ENCODE measurements at regions not wholly inside any gene's neighbourhood (a gene's known extent, or its start where the extent isn't known, plus 50 kb on each side); places are given as distances from the start of the nearest gene placed in this dataset.
"Not testable (repeated sequence)": the region's sequence is repeated elsewhere in the genome, so short reads cannot be mapped to it uniquely, and the experiment has no call there.

DNA sequence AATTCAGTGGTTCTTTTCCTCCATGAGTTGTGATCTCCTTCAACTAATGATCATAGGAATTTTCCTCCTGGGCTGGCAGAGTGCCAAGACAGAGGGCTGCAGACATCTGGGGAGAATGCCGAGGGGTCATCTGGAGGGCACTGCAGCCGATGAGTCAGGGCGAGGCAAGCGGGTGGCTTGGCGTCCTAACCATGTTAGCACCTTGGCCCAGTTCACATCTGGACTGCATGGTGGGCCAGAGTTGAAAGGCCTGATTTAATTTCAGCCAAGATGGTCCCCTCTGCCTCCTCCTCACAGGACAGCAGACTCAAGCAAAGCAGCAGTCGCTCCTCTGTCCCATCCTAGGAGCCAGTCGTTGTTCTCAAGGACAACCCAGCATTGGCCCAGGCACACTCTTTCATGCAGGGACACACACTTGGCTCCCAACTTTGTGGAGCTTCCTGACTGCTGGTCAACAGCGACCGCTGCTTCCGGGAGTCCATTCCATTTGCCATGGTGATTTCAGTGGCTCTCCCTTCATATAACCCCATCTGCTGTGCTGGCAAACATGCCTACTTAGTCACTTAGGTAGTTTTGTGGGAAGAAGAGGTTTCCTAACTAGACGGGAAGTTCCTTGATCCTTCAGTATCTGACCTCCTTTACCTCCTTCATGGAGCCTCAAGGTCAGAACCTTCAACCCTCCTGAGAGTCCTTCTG is 161.8 kb downstream of the TTC8 start:
- no peak for DNase-seq

DNA sequence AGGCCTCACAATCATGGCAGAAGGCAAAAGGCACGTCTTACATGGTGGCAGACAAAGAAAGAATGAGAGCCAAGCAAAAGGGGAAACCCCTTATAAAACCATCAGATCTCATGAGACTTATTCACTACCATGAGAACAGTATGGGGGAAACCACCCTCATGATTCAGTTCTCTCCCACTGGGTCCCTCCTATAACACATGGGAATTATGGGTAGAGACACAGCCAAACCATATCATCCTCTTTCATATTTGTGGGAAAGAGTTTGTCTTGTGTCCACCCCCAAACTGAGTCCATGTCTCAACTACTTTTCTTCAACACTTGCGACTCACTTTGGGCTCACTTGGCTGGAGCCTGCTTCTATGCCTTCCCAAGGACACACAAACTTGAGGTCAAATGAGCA is 162.5 kb downstream of the TTC8 start:
- DNase-seq: not testable (repeated sequence)

DNA sequence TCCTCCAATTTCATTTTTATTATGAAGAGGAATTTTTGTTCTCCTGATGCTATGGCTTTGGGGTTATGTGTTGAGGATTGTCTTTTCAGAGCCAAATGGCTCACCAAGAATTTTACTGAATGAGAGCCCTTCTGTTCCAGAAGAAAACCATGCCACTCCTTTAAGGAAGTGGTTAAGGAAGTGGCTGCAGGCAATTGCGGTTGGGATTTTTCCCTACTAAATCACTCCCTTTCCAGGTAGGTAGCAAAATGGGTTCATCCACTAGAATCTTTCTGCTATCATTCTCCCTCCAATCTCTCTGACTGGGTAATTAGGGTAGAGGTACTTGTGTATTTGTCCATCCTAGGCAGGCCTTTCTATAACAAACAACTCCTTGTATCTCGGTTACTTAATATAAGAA is 163.1 kb downstream of the TTC8 start:
- DNase-seq: no peak

DNA sequence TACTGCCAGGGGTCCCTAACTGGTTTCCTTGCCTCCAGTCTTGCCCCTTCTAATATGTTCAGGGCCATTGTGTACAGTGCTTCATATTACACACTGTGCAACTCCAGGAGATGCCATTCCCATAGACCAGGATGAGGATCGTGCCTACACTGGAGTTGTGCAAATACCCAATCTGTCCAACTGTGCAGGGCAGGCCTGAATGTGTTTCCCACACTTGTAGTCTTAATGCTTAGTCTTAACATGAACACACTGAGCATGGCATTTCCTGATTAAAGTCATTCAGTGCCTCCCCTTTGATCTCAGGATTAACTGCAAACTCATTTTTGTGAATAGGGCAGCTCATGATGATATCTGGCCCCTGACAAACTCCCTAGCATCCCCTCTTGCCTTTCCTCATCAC is 165.5 kb downstream of the TTC8 start:
- DNase-seq: no peak

DNA sequence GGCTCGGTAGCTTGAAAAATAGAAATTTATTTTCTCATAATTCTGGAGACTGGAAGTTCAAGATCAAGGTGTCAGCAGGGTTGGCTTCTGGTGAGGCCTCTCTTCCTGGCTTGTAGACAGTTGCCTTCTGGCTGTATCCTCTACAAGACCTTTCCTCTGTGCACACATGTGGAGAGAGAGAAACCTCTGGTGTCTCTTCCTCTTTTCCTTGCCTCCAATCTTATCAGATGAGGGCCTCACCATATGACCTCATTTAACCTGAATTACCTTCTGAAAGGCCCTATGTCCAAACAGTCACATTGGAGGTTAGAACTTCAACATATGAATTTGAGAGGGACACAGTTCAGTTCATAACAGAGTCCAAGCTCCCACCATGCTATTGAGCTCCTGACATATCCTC is 166.4 kb downstream of the TTC8 start:
- no peak for DNase-seq

DNA sequence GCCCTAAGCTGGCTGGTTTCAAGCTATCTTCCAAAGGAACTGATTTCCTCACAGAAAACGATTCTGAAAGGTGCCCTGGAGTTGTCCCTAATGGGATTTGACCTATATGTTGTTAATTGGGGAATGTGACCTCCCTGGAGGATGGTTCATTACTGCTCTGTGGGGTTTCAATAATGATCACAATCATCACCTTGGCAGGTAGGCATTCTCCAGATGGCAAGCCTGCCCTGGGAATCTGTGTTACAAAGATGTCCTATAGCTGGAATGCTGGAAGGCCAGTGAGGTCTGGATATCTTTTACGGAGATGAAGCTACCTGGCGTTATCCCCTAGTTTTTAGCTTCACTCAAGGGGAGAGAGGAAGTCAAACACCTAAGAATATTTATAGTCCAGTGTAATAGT is 167.6 kb downstream of the TTC8 start:
- DNase-seq: no peak

DNA sequence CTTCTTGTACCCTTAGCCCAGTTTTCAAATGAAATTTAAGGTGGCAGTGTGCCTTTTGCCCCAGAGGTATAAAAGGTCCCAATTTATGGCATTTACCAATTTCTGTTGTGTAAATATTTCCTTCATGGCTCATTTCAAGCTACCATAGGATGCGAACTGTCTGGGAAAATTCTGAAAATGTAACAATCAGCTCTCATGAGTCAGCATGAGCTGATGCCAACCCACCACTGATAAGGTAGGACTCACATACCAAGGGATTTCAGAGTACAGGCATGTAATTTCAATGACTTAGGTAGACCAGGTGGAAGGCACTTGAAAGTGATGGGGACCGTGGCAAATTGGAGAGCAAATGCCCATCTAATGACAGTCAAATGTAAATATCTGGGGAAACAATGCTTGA is 169.5 kb downstream of the TTC8 start:
- DNase-seq: no peak

DNA sequence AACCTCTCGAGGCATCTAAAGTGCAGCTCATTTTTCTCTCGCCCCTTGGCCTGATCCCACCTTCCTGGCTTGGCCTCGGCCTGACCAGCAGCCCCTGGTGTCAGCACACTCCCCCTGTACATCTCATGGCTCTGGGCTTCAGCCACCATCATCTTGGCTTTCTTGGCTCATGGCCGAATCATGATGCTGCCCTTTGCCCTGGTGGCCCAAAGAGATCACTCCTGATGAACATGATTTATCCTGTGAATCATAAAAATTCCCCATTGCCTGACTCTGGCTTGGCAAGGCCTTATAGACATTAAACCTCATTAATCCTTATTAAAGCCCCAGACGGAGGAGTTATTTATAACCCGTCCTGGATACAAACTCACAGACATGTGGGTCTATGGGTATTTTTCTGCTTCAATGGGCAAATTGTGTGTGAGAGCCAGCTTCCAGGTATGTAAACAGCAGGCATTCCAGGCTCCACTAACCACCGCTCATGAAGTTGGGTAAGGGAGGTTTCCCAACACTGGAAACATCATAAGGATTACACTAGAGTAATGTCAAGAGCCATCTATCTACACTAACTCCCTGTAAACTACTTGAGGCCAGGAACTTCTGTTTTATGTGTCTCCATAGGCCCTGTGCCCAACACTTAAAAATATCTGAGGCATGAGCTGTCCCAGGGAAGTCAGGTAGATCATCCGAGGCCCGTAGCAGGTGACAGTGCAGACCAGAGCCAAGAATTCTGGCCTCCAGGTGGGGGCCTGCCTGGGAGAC is 171.2 kb downstream of the TTC8 start:
- DNase-seq: no peak

DNA sequence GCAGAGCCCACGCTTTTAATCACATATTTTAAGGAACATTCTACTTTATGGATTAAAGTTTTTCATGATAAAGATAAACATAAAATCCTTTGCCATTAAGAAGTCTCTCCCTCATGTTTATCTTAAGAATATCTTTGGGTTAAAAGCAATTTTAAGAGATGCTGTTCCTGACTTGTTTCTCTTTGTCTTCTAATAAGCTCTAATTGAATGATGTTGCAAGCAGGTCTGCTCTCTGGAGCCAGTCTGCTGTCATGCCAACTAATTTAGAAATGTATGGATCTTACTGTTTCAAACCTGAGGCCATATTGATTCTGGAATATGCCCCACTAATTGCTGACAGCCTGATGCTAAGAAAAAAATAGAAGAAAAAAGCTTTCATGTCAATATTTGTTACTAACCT is 173.6 kb downstream of the TTC8 start:
- DNase-seq: no peak

DNA sequence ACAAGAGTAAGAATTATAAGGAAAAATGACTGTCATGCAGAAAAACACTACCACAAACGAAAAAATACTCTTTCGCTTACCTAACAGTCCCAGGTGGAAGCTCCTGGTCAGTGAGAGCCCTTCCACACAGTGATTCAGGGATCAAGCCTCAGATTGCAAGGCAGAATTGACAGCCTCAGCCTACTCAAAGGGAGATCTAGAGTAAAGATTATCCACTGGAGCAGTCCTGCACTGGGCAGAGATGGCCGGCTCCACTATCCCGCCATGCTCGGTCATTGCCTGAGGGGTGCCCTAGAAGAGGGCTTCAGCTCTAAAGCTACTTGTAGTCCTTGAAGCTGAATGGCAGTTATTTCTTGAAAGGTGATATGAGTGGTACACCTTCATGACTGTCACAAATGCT is 174.7 kb downstream of the TTC8 start:
- no peak for DNase-seq

DNA sequence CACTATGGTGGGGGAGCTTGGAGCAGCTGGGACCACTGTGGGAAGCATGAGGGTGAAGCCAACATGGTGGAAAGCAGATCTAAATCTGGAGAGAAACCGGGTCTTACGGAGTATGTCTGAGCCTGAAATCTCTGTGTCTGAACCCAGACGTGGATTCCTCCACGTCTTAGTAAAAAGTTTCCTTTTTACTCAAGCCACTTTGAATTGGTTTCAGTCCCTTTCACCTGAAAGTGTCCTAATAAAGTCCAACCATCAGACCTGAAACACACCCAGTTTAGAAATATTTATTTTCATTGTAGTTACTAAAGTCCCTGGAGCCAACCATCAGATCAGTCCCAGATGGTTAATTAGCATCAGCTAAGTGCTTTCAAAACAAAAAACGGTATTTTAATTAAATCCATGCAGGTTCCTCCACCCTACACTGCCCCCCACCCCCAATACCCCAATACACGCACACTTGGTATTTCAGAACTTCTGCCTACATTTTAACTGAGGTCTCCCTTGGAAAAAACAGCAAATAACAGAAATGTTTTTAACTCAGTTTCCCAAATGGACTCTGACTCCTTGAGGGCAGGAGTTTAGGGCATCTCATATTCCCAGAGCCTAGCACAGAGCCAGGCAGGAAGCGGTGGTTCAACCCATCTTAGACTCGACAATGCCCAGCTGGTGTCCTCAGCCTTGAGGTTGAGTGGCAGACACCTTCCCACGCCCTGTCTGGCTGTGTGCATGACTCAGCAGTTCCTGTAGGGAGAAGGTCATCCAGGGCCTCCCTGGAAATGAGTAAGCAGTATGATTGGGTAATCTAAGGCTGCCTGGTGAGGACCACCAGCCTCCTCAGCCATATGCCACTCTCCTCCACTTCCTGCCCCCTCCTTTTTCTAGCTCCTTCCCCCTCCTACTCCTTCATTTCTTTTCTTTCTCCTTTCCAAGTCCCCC is 175.8 kb downstream of the TTC8 start:
- DNase-seq: no peak

DNA sequence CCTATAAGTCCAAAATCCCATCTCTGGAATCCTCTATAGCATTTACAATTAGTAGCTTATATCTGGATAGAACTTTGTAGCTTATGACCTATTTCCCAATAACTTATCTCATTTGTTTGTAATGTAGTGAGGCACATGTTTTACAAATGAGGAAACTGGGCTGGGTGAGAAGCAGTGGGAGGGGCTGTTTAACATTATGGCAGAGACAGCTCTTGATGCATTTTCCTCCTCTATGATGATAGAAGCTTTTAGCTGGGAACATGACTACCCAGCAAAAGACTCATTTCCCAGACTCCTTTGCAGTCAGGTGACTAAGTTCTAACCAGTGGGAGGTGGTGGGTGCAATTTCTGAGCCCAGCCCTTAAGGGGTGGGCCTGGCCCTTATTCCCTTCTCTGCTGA is 179.7 kb downstream of the TTC8 start:
- no peak for DNase-seq

DNA sequence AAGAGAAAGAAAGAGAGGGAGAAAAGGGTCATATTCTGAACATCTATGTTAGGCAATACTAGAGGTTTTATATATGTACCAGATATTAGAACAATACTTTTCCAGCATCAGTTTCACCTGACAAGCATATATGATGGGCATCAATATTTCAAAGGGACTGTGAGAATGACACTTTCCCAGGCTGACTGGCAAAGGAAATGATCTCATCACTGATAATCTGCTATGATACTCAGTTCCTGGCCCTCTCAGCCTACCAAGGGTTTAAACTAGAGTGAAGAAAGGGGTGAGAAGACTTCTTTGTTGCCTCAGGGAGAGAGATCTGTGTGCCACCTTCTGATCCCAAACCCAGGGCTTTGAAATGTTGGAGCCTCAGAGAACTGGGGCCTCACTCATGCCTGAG is 183.5 kb downstream of the TTC8 start:
- no peak for DNase-seq

DNA sequence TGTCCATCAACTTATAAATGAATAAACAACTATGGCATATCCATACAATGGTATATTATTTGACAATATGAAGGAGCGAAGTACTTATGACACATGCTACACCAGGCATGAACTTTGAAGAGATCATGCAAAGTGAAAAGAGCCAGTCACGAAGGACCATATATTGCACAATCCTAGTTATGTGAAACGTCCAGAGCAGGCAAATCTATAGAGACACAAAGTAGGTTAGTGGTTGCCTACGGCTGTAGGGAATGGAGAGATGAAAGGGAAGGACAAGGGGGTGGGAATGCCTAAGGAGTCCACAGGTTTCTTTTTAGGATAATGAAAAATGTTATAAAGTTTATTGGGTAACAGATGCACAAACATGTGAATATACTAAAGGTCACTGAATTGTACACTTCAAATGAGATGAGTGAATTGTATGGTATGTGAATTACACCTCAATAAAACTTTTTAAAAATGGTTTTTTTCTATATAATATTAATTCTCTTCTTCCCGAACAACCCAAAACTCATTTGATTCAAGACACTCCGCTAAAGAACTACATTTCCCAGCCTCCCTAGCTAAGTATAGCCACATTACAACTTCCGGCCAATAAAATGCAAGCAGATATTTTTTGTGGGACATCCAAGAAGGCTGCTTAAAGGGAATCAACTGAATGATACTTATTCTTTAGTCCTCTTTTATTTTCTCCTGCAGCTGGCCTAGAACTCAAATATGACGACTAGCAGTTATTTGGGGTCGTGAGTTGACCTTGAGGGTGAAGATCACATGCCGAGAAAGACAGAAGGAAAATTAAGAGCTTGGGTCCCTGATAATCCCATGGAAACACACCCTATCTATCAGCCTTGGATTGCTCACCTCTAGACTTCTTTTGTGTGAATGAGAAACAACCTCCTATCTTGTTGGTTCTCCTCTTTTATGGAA is 187.2 kb downstream of the TTC8 start:
- no peak for DNase-seq

DNA sequence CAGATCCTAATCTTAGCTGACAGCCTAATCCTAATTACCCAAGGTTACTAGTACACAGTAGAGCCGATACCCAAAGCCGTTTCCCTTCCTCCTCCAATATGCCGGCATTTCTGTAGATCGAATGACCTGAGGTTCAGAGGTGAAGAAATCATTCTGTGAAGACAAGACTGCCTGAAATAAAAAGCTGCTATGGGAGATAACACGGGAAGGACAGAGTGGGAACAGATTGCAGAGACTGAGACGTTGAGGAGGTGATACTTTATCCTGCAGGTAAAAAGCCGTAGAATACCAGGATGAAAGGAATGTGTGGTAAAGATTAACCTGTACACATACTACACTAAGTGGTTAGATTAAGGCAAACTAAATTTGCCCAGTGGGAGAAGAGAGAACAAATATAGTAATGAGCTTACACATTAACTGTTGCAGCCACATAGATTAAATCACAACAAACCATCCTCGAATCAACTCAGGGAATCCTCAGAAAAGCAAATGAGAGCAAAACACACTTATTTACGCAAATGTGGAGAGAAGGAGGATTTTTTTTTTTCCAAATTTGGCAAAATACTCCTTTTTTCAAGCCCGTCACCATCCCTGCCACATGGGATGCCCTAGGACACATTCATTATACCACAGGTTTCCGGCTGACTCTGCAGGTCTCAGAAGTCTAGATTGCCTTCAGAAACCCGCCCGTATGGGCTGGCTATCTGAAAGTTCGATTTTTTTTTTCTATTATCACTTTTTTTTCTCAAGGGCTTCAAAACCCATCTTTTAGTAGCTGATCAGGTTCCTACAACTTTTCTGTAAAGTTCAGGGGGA is 188.0 kb downstream of the TTC8 start:
- no peak for DNase-seq

DNA sequence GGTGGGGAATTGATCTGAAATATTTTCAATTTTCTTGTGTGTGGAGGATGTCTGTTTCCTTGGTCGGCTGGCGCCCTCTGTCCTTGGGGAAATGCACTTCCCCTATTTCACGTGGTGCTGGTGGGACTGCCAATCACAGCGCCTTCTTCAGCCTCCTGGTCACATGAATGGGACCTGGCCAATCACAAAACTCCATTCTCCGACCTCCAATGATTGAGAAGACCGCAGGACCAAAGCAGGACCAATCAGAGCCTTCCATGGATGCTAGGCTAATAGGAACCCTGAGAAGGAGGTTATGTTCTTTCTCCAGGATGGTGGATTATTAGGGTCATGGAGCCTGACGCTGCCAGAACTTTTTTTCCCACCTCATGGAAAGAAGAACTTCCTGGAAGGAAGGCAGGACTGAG is 188.7 kb downstream of the TTC8 start:
- DNase-seq: peak; percentile 8

DNA sequence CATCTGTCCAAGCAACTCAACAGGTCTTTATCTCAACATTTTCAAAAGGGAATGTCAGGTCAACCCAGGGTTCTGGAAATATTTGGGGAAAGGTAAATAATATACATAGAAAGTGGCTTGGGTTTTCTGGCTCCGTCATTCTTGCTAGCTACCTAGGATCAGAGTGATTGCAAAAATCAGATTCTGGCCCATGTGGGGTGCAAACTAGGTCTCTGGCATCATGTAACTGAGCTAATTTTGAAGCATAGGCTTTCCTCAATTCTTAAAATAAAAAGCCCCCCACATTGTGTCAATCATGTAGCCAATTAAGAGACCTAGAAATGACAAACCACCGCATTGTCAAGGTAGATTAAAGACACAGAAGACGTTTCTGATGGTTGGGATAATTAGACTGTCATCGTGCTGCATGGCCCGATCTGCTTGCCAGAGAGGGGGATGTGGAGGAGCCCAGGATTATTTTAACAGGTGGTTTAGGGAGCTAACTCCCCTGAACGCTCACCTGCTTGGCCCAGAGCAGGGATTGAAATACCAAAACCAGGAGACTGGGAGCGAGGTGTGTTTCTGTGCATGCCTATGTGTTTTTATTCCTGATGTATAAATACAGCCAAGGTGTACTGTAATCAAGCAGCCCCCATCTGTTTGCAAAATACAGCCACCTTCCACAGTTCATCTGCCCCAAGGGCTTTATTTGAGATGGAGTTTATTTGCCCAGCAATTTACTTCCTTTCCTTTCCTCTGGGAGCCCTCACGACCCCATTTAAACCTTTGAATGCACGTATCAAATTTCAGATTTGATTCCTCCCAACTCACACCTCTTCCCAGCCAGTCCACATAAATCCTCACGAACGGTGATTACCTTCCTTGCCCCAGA is 189.5 kb downstream of the TTC8 start:
- no peak for DNase-seq

DNA sequence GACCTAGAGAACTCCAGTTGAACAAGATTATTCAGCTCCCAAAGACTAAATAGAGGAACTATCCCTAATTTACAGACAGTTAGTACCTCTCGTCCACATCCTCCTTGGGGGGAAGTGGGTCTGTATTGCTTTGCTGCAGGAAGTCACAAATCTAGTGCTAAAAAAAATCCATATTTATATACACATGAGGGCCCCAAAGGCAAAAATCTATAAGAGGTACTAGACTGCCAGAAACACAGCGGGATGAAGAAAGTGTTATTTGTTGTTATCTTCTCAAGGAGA is 190.1 kb downstream of the TTC8 start:
- no peak for DNase-seq

DNA sequence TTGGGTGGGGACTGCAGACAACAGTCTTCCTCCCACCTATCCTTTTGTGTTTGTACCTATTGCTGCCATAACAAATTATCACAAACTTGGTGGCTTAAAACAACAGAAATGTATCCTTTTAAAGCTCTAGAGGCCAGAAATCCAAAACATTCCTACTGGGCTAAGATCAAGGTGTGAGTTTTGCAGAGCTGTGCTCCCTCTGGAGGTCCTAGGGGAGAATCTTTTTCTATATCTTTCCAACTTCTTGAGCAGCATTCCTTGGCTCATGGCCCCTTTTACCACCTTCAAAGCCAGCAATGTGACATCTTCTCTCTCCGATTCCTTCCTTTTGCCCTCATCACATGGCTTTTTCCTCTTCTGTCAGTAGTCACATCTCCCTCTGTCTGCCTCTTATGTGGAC is 190.6 kb downstream of the TTC8 start:
- DNase-seq: no peak

DNA sequence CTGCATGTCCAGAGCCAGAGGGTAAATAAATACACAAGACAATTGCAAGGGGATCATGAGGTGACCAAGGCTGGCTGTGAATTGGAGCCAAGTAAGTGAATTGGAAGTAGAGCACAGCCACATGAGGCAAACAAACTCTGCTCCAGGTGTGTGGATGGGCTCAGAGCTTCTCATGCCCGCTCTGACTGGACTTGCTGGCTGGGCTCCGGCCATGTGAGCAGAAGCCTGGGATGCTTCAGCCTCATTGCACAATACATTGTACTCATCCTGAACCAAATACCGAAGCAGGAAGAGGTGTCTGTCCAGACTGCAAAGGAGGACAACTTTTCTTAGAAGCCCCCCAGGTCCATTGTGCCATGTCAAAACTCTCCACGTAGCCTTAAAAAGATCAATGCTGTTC is 193.0 kb downstream of the TTC8 start:
- DNase-seq: no peak

DNA sequence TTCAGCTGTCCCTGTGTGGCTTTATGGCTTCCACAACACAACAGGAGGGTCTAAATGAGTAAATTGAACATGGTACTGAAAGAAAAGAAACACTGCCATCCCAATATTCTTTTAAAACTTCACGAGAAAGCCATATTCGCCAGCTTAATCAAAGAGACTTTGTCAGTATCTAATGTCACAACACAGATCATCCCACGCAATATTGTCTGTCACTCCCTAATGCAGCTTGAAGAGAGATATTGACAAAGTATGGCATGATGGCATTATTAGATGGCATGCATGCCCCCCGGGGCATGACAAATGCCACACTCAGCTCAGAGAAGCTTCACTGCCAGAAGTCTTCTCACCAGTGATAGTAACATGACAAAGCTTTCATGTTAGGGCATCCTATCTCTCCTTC is 197.8 kb downstream of the TTC8 start:
- no peak for DNase-seq
